CD4-positive, alpha-beta T cell (primary cell): ENCODE measurements at regions not wholly inside any gene's neighbourhood (a gene's known extent, or its start where the extent isn't known, plus 50 kb on each side); places are given as distances from the start of the nearest gene placed in this dataset.

Experiments
- ATAC-seq: fragments of 200-7000 bp; cut with Tn5 transposase; one replicate; pipeline ENCODE4 v1.10.0; 2022; ENCODE audit warnings: mild to moderate bottlenecking; ENCODE audit not compliant: poor library complexity
- CTCF ChIA-PET: fragments of 350-600 bp; sonication (Branson Sonifier 250); formaldehyde crosslinking; loops from one replicate; lab custom pipeline; 2021; ENCODE audit warnings: antibody characterized with exemption, inconsistent platforms; lab: Charles Lee
- POLR2A ChIA-PET: fragments of 350-600 bp; sonication (Branson Sonifier 250); formaldehyde crosslinking; loops from one replicate; lab custom pipeline; 2021; ENCODE audit warnings: antibody characterized with exemption, inconsistent platforms; lab: Charles Lee
- DNase-seq, 14 experiments: peaks; one replicate each; pipeline ENCODE4 v3.0.0-alpha.2; 2013 to 2020; ENCODE audit warnings: mixed read lengths in 2 of 14
- H3K27ac ChIP-seq, 2 donors: one replicate each; pipeline versions ENCODE4 v1.5.1 to v1.7.0; 2013; ENCODE audit warnings: low read length in 2 of 2, low read depth in 1 of 2, mild to moderate bottlenecking in 1 of 2
- H3K27me3 ChIP-seq, 2 experiments: 1 replicate in 1 of 2; 2 replicates in 1 of 2; pipeline versions ENCODE4 v1.6.1 to v1.7.0; 2013; ENCODE audit warnings: low read length in 2 of 2, control low read depth in 1 of 2, mild to moderate bottlenecking in 1 of 2, moderate library complexity in 1 of 2; ENCODE audit not compliant: insufficient read depth in 2 of 2, control insufficient read depth in 1 of 2
- H3K36me3 ChIP-seq: one replicate; pipeline ENCODE4 v1.6.1; 2013; ENCODE audit warnings: low read length, control low read depth; ENCODE audit not compliant: insufficient read depth
- H3K4me1 ChIP-seq: one replicate; pipeline ENCODE4 v1.6.1; 2013; ENCODE audit warnings: low read length, control low read depth; ENCODE audit not compliant: insufficient read depth
- H3K4me3 ChIP-seq: one replicate; pipeline ENCODE4 v1.5.1; 2013; ENCODE audit warnings: mild to moderate bottlenecking, low read length, moderate library complexity
- H3K9me3 ChIP-seq, 2 experiments: 1 replicate in 1 of 2; 2 replicates in 1 of 2; pipeline versions ENCODE4 v1.6.1 to v1.7.0; 2013; ENCODE audit warnings: low read length in 2 of 2, mild to moderate bottlenecking in 2 of 2, control low read depth in 1 of 2, moderate library complexity in 1 of 2; ENCODE audit not compliant: control insufficient read depth in 1 of 2, insufficient read depth in 1 of 2
- H3K27ac Mint-ChIP-seq: one replicate; pipeline ENCODE4 v1.8.0; 2020; ENCODE audit warnings: mixed read lengths
- H3K27me3 Mint-ChIP-seq: one replicate; pipeline ENCODE4 v1.8.0; 2021; ENCODE audit warnings: mixed read lengths
- H3K36me3 Mint-ChIP-seq: one replicate; pipeline ENCODE4 v1.8.0; 2021; ENCODE audit warnings: low read depth, mixed read lengths
- H3K4me1 Mint-ChIP-seq: one replicate; pipeline ENCODE4 v1.8.0; 2021; ENCODE audit warnings: low read depth, mixed read lengths
- H3K4me3 Mint-ChIP-seq: one replicate; pipeline ENCODE4 v1.8.0; 2020; ENCODE audit warnings: mild to moderate bottlenecking, mixed read lengths
- H3K9me3 Mint-ChIP-seq: one replicate; pipeline ENCODE4 v1.8.0; 2020; ENCODE audit warnings: mixed read lengths
- CTCF ChIP-seq: fragments of 200-600 bp; IDR thresholded peaks from one replicate; pipeline ENCODE4 v1.8.0; 2022; ENCODE audit warnings: antibody characterized with exemption, mild to moderate bottlenecking
- intact Hi-C, 2 experiments: fragments of 100-400 bp; cut with DNase I in 1 of 2; cut with micrococcal nuclease in 1 of 2; formaldehyde crosslinking; loops; one replicate each; pipeline versions ENCODE4 v1.15.1 to v1.9.0; 2023 to 2025; cut with DNase I, micrococcal nuclease

- Histone ChIP-seq H3K27ac (no peak overlapping the region), H3K27me3 (peaks cover 0 to 2% of the 10 kb centered on the region in 2 experiments), H3K9me3 (no peaks in the 10 kb centered on the region), H3K4me3 (no peak overlapping the region), H3K36me3 (no peaks in the 10 kb centered on the region), H3K4me1 (no peaks in the 10 kb centered on the region)
- ATAC-seq (no peak), DNase-seq (no peak)
- H3K27ac Mint-ChIP-seq: no peak overlapping the region
- no peaks in the 10 kb centered on the region for H3K27me3 Mint-ChIP-seq
- H3K36me3 Mint-ChIP-seq: no peaks in the 10 kb centered on the region
- H3K4me3 Mint-ChIP-seq: no peak overlapping the region
- intact Hi-C loops: no loop called here
- no peak for TF ChIP-seq CTCF
- no peaks in the 10 kb centered on the region for H3K9me3 Mint-ChIP-seq
- ChIA-PET CTCF (no interaction called here), POLR2A (no interaction called here)
- H3K4me1 Mint-ChIP-seq: no peaks in the 10 kb centered on the region
These were observed 86.1 kb downstream of the TMEM167A start for GRCh38 chr5:82991059-82991458.

- Histone ChIP-seq H3K27me3 (no peaks in the 10 kb centered on the region), H3K36me3 (no peaks in the 10 kb centered on the region), H3K4me3 (no peak overlapping the region), H3K9me3 (no peaks in the 10 kb centered on the region), H3K4me1 (no peaks in the 10 kb centered on the region), H3K27ac (no peak overlapping the region)
- CTCF ChIA-PET: interaction anchor here (1.6 kb wide), 1 partner anchor 9 kb away, joined by 5 read pairs; no protein-coding TSS in a partner anchor
- Mint-ChIP-seq H3K27ac (no peak overlapping the region), H3K9me3 (no peaks in the 10 kb centered on the region), H3K4me1 (no peaks in the 10 kb centered on the region), H3K27me3 (no peaks in the 10 kb centered on the region), H3K36me3 (no peaks in the 10 kb centered on the region), H3K4me3 (no peak overlapping the region)
- POLR2A ChIA-PET: no interaction called here
- TF ChIP-seq CTCF: no peak
- intact Hi-C loops: no loop called here
- no peak for DNase-seq
- ATAC-seq: no peak
These were observed 90.0 kb downstream of the TMEM167A start for GRCh38 chr5:82987188-82987587.

- H3K4me1 ChIP-seq: no peaks in the 10 kb centered on the region
- ATAC-seq (no peak), DNase-seq (no peak)
- H3K36me3 ChIP-seq: no peaks in the 10 kb centered on the region
- no peak overlapping the region for H3K27ac ChIP-seq
- Mint-ChIP-seq H3K4me3 (no peak overlapping the region), H3K36me3 (no peaks in the 10 kb centered on the region), H3K4me1 (no peaks in the 10 kb centered on the region), H3K27me3 (no peaks in the 10 kb centered on the region), H3K27ac (no peak overlapping the region), H3K9me3 (no peaks in the 10 kb centered on the region)
- POLR2A ChIA-PET: no interaction called here
- no peaks in the 10 kb centered on the region for H3K27me3 ChIP-seq
- no peak overlapping the region for H3K4me3 ChIP-seq
- intact Hi-C loops: no loop called here
- CTCF ChIA-PET: interaction anchor here (0.7 to 1.6 kb wide), 2 partner anchors 10 to 235 kb away, joined by 3 to 5 read pairs; no protein-coding TSS in a partner anchor
- no peaks in the 10 kb centered on the region for H3K9me3 ChIP-seq
- no peak for TF ChIP-seq CTCF
These were observed 90.8 kb downstream of the TMEM167A start for GRCh38 chr5:82986404-82986803.
